ENCODE measurements at regions not wholly inside any gene's neighbourhood (a gene's known extent, or its start where the extent isn't known, plus 50 kb on each side); places are given as distances from the start of the nearest gene placed in this dataset.

DNA sequence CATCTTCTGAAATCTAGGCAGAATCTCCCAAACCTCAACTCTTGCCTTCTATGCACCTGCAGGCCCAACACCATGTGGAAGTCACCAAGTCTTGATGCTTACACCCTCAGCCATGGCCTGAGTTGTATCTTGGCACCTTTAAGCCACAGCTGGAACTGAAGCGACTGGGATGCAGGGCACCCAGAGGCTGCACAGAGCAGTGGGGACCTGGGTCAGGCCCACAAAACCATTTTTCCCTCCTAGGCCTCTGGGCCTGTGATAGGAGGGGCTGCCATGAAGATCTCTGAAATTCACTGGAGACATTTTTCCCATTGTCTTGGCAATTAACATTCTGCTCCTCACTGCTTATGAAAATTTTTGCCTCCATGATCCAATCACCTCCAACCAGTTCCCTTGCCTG lies 1388.5 kb downstream of the ADGRL3 start:
- H3K9ac ChIP-seq (ENCODE audit: extremely low read depth, low read length, poor library complexity, severe bottlenecking) = no peak overlapping the region
- H3K27me3 ChIP-seq (ENCODE audit: control insufficient read depth, insufficient read depth, low read length, poor library complexity, severe bottlenecking) = no peaks in the 10 kb centered on the region
- Mint-ChIP-seq H3K27me3 (ENCODE audit: insufficient read depth) (no peaks in the 10 kb centered on the region), H3K4me3 (no peak overlapping the region), H3K27ac (no peak overlapping the region), H3K4me1 (peaks cover 3% of the 10 kb centered on the region), H3K9me3 (peaks cover 20% of the 10 kb centered on the region), H3K36me3 (ENCODE audit: low read depth) (no peaks in the 10 kb centered on the region)
- peaks cover 30% of the 10 kb centered on the region for H3K9me3 ChIP-seq (ENCODE audit: control insufficient read depth, low read length)
- 100% methylated on average over 1 of the region's 1 CpG; no CpG with 5 or more reads in 1 of the 2 experiments for WGBS, 2 experiments (ENCODE audit: insufficient coverage in 1 of 2, insufficient read length in 1 of 2)
- H3K36me3 ChIP-seq (ENCODE audit: control insufficient read depth, insufficient read depth, low read length) = no peaks in the 10 kb centered on the region
- H3K27ac ChIP-seq (ENCODE audit: low read depth, low read length) = no peak overlapping the region
- H3K4me1 ChIP-seq (ENCODE audit: control insufficient read depth, insufficient read depth, low read length) = no peaks in the 10 kb centered on the region
- TF ChIP-seq, protein P1, sequence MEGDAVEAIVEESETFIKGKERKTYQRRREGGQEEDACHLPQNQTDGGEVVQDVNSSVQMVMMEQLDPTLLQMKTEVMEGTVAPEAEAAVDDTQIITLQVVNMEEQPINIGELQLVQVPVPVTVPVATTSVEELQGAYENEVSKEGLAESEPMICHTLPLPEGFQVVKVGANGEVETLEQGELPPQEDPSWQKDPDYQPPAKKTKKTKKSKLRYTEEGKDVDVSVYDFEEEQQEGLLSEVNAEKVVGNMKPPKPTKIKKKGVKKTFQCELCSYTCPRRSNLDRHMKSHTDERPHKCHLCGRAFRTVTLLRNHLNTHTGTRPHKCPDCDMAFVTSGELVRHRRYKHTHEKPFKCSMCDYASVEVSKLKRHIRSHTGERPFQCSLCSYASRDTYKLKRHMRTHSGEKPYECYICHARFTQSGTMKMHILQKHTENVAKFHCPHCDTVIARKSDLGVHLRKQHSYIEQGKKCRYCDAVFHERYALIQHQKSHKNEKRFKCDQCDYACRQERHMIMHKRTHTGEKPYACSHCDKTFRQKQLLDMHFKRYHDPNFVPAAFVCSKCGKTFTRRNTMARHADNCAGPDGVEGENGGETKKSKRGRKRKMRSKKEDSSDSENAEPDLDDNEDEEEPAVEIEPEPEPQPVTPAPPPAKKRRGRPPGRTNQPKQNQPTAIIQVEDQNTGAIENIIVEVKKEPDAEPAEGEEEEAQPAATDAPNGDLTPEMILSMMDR (conservative IDR thresholded peaks at IDR 0.05) = no peak
- no peak overlapping the region for H3K4me3 ChIP-seq (ENCODE audit: low read length)
- no peak for DNase-seq

DNA sequence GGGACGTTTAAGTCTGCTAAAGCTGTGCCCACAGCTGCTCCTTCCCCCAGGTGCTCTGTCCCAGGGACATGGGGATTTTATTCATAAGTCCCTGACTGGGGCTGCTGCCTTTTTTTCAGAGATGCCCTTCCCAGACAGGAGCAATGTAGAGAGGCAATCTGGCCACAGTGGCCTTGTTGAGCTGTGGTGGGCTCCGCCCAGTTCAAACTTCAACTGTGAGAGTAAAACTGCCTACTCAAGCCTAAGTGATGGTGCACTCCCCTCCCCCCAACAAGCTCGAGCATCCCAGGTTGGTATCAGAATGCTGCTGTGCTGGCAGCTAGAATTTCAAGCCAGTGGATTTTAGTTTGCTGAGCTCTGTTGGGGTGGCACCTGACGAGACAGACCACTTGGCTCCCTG lies 1371.4 kb downstream of the ADGRL3 start:
- Histone ChIP-seq H3K27ac (ENCODE audit: low read depth, low read length) (no peak overlapping the region), H3K27me3 (ENCODE audit: control insufficient read depth, insufficient read depth, low read length, poor library complexity, severe bottlenecking) (no peaks in the 10 kb centered on the region), H3K36me3 (ENCODE audit: control insufficient read depth, insufficient read depth, low read length) (no peaks in the 10 kb centered on the region), H3K9ac (ENCODE audit: extremely low read depth, low read length, poor library complexity, severe bottlenecking) (no peak overlapping the region), H3K4me1 (ENCODE audit: control insufficient read depth, insufficient read depth, low read length) (no peaks in the 10 kb centered on the region), H3K9me3 (ENCODE audit: control insufficient read depth, low read length) (no peaks in the 10 kb centered on the region), H3K4me3 (ENCODE audit: low read length) (no peak overlapping the region)
- H3K27me3 Mint-ChIP-seq (ENCODE audit: insufficient read depth) = peaks cover 7% of the 10 kb centered on the region
- peaks cover under 1% of the 10 kb centered on the region for H3K36me3 Mint-ChIP-seq (ENCODE audit: low read depth)
- peaks cover 1% of the 10 kb centered on the region for H3K4me1 Mint-ChIP-seq
- no peaks in the 10 kb centered on the region for H3K9me3 Mint-ChIP-seq
- no peak for DNase-seq
- WGBS, 2 experiments (ENCODE audit: insufficient coverage in 1 of 2, insufficient read length in 1 of 2) = 87 to 92% methylated on average over 3 to 4 of the region's 4 CpGs
- H3K27ac Mint-ChIP-seq = no peak overlapping the region
- TF ChIP-seq, protein P1 (conservative IDR thresholded peaks at IDR 0.05) = no peak
- H3K4me3 Mint-ChIP-seq = no peak overlapping the region

- Mint-ChIP-seq H3K9me3 (peaks cover 5% of the 10 kb centered on the region), H3K4me1 (no peaks in the 10 kb centered on the region)
Observed at GRCh38 chr4:62560858-62561257, 1360.7 kb downstream of the ADGRL3 start.

More at GRCh38 chr4:62560858-62561257, 1360.7 kb downstream of the ADGRL3 start:
- TF ChIP-seq, protein P1 (conservative IDR thresholded peaks at IDR 0.05) = no peak
- Histone ChIP-seq H3K4me3 (ENCODE audit: low read length) (no peak overlapping the region), H3K9ac (ENCODE audit: extremely low read depth, low read length, poor library complexity, severe bottlenecking) (no peak overlapping the region), H3K27ac (ENCODE audit: low read depth, low read length) (no peak overlapping the region), H3K36me3 (ENCODE audit: control insufficient read depth, insufficient read depth, low read length) (no peaks in the 10 kb centered on the region), H3K27me3 (ENCODE audit: control insufficient read depth, insufficient read depth, low read length, poor library complexity, severe bottlenecking) (peaks cover 8% of the 10 kb centered on the region), H3K9me3 (ENCODE audit: control insufficient read depth, low read length) (no peaks in the 10 kb centered on the region), H3K4me1 (ENCODE audit: control insufficient read depth, insufficient read depth, low read length) (no peaks in the 10 kb centered on the region)
- no peak overlapping the region for H3K4me3 Mint-ChIP-seq
- no peaks in the 10 kb centered on the region for H3K36me3 Mint-ChIP-seq (ENCODE audit: low read depth)
- H3K27me3 Mint-ChIP-seq (ENCODE audit: insufficient read depth) = peaks cover 61% of the 10 kb centered on the region
- no peak overlapping the region for H3K27ac Mint-ChIP-seq
- DNase-seq = no peak
